A549 (cell line): ENCODE measurements at regions not wholly inside any gene's neighbourhood (a gene's known extent, or its start where the extent isn't known, plus 50 kb on each side); places are given as distances from the start of the nearest gene placed in this dataset.

ENCODE experiments used
- CEBPB ChIP-seq, 2 experiments: fragments of >200 bp in 1 of 2; sonication (Bioruptor Twin) in 1 of 2; formaldehyde crosslinking in 1 of 2; IDR thresholded peaks; 2 replicates each; pipeline ENCODE4 v1.6.1; 2012 to 2016
- CTCF ChIP-seq: fragments of >200 bp; sonication (Bioruptor Twin); formaldehyde crosslinking; IDR thresholded peaks from 3 replicates; pipeline ENCODE4 v1.5.1; 2016
- EP300 ChIP-seq, 2 experiments: fragments of >200 bp; sonication (Bioruptor Twin); formaldehyde crosslinking; IDR thresholded peaks; 2 replicates in 1 of 2; 3 replicates in 1 of 2; pipeline ENCODE4 v1.6.1; 2016 to 2017
- MAX ChIP-seq: IDR thresholded peaks from 2 replicates; pipeline ENCODE4 v1.6.1; 2012
- NPAS2 ChIP-seq: fragments of 250-450 bp; sonication (Bioruptor Pico); IDR thresholded peaks from 2 replicates; pipeline ENCODE4 v1.8.0; 2022; ENCODE audit warnings: mild to moderate bottlenecking, moderate library complexity, borderline replicate concordance
- POLR2A ChIP-seq: IDR thresholded peaks from 2 replicates; pipeline ENCODE4 v1.6.1; 2012; ENCODE audit warnings: mild to moderate bottlenecking, low read length
- RAD21 ChIP-seq, 2 experiments: fragments of >200 bp in 1 of 2; sonication (Bioruptor Twin) in 1 of 2; formaldehyde crosslinking in 1 of 2; IDR thresholded peaks in 1 of 2; conservative IDR thresholded peaks in 1 of 2; 2 replicates in 1 of 2; 3 replicates in 1 of 2; pipeline ENCODE4 v1.6.1; 2012 to 2018; ENCODE audit warnings: inconsistent platforms in 1 of 2

GRCh38 chr12:125549836-125550235 is 484.6 kb downstream of the AACS start:
- TF ChIP-seq CTCF (no peak), EP300 (IDR thresholded peaks at IDR 0.05) (no peak), POLR2A (no peak), RAD21 (conservative IDR thresholded peaks at IDR 0.05 in 1 of 2, IDR thresholded peaks at IDR 0.05 in 1 of 2) (no peak), CEBPB (IDR thresholded peaks at IDR 0.05) (no peak), NPAS2 (CRISPR knock-in tag) (no peak), MAX (no peak)
